HPDE6-E6E7 (cell line): ENCODE measurements at regions not wholly inside any gene's neighbourhood (a gene's known extent, or its start where the extent isn't known, plus 50 kb on each side); places are given as distances from the start of the nearest gene placed in this dataset.

Experiments used
- DNase-seq: peaks from one replicate; pipeline ENCODE4 v3.0.0; 2011; ENCODE audit warnings: missing footprints; ENCODE audit errors: extremely low spot score

DNA sequence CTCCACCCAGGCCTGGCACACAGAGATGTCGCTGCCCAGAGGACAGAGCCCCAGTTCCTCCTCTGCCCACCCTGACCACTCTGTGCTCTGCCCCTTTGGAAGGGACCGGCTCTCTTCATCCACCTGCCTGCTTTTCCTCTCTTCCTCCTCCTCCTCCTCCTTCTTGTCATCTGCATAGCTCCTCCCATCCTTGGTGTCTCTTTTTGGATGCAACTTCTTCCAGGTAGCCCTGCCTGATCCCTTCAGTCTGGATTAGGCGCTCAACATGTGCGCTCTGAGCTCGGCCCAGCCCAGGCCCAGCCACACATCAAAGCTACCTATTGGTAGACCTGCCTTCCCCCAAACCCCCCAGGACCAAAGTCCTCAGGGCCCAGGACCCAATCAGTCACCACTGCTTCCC is 52.6 kb upstream of the RXRA start:
- no peak for DNase-seq

DNA sequence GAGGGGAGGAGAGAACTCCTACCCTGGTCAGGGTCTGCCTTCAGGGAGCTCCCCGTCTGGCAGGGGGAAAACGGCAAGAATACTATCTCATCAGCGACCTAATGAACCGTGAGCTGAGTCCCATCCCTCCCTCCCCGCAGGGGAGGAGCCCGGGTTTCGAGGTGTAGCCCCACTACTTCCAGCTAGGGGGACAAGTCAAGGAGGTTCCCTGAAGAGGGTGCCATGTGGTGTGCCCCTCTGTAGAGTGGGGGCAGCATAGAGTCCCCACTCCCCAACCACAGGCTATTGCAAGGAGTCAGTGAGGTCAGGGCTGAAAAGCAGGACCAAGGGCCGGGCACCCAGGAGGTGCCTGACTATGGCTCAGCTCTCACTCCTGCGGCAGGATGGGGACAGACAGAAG is 50.9 kb upstream of the RXRA start:
- no peak for DNase-seq

DNA sequence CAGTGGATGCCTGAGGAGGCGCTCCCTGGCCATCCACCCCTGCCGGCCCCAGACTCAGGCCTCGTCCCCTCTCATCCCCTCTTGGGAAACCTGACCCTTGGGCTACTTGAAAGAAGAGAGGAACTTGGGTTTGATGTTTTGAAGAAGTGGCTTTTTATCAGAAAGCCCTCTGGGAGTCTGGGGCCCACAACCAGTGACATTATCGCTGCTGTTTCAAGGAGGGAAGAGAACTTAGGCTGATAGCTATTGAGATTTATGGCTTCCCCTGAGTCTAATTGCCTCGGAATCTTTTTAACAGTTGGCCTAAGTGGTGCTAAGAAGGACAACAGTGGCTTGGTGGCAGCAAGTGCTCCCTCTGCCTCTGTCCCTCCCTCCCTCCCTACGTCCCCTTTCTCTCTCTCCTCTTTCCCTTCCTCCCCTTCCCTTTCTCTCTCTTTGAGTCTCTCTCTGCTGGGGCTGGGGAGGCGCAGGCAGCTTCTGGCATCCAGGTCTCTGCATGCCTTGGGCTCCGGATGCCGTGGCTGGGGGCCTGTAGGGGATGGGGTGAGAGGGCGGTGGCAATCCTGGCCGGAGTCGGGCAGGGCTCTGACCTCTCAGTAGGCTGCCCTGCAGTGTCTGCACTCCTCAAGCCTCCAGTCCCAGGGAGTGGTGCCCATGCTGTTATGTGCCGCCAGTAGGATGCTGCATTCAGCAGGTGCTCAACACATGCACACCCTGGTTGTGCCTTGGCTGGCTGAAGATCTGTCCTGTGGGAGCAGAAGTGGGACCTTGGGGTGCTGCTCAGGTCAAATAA is 49.6 kb upstream of the RXRA start:
- no peak for DNase-seq
